ENCODE measurements at regions not wholly inside any gene's neighbourhood (a gene's known extent, or its start where the extent isn't known, plus 50 kb on each side); places are given as distances from the start of the nearest gene placed in this dataset.

DNA sequence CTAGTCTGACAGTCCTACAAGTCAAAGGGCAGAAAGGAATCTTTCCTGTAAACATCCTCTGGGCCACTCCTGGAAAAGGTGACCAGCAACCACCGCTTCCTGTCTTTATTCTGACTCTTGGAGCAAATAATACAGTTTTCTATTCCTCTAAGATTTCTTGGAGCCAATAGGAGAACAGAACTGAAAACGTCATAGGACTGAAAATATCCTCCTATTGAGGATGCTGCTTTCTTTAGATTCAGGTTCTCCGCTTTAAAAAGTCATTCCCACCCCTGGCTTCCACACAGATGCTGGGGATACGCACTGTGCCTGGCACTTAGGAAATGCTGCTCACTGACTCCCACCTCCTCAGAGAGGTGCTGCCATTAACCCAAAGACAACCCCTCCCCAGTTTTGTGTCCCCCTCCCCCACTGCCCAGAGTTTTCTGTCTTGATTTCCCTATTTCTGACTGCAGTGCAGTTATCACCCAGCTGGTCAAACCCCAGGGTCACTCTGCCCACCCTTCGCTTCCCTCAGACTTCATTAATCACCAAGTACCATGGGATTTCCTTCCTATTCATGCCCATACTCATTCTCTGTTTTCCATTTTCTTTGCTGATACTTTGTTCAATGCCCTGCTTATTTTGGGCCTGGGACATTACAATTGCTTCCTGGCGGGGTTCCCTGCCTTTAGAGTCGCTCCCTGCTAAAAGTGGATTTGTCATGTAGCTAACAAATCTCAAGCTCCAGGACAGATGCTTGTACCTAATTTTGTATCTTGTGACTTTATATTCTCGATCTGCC is 82.1 kb upstream of the ARHGAP29 start:
- Histone ChIP-seq H3K4me3 (no peak overlapping the region), H3K4me1 (peaks cover 7% of the 10 kb centered on the region), H3K27ac (no peak overlapping the region), H3K36me3 (no peaks in the 10 kb centered on the region), H3K9me3 (no peaks in the 10 kb centered on the region), H3K27me3 (no peaks in the 10 kb centered on the region)
- WGBS, result 81% methylated on average over 8 of the region's 8 CpGs
- TF ChIP-seq POLR2A (IDR thresholded peaks at IDR 0.05) (no peak), EP300 (IDR thresholded peaks at IDR 0.05) (no peak), POLR2AphosphoS5 (IDR thresholded peaks at IDR 0.05) (no peak)
- TF ChIP-seq, protein P1, sequence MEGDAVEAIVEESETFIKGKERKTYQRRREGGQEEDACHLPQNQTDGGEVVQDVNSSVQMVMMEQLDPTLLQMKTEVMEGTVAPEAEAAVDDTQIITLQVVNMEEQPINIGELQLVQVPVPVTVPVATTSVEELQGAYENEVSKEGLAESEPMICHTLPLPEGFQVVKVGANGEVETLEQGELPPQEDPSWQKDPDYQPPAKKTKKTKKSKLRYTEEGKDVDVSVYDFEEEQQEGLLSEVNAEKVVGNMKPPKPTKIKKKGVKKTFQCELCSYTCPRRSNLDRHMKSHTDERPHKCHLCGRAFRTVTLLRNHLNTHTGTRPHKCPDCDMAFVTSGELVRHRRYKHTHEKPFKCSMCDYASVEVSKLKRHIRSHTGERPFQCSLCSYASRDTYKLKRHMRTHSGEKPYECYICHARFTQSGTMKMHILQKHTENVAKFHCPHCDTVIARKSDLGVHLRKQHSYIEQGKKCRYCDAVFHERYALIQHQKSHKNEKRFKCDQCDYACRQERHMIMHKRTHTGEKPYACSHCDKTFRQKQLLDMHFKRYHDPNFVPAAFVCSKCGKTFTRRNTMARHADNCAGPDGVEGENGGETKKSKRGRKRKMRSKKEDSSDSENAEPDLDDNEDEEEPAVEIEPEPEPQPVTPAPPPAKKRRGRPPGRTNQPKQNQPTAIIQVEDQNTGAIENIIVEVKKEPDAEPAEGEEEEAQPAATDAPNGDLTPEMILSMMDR (IDR thresholded peaks at IDR 0.05), result no peak
- no peak for DNase-seq (ENCODE audit: low spot score in 2 of 2)

DNA sequence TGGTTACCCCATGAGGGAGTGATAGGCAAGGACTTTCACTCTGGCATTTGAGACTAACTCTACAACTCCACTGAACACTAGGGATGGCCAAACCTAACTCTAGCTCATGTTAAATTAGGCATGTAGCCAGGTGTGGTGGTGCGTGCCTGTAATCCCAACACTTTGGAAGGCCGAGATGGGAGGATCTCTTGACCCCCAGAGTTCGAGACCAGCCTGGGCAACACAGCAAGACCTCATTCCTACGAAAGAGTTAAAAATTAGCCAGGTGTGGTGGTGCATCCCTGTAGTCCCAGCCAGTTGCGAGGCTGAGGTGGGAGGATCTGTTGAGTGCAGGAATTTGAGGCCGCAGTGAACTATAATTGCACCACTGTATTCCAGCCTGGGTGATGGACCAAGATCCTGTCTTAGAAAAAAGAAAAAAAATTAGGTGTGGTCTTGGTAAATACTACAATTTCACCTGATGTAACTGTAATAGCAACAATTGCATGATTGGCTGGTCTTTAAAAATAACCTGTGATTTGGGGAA is 81.2 kb upstream of the ARHGAP29 start:
- Histone ChIP-seq H3K27ac (no peak overlapping the region), H3K27me3 (no peaks in the 10 kb centered on the region), H3K4me3 (no peak overlapping the region), H3K9me3 (no peaks in the 10 kb centered on the region), H3K36me3 (no peaks in the 10 kb centered on the region), H3K4me1 (peaks cover 6% of the 10 kb centered on the region)
- 97% methylated on average over 6 of the region's 6 CpGs for WGBS
- DNase-seq (ENCODE audit: low spot score in 2 of 2), result no peak
- TF ChIP-seq, protein P1 (IDR thresholded peaks at IDR 0.05), result no peak
- no peak for TF ChIP-seq POLR2AphosphoS5 (IDR thresholded peaks at IDR 0.05)
- no peak for TF ChIP-seq POLR2A (IDR thresholded peaks at IDR 0.05)
- no peak for TF ChIP-seq EP300 (IDR thresholded peaks at IDR 0.05)

DNA sequence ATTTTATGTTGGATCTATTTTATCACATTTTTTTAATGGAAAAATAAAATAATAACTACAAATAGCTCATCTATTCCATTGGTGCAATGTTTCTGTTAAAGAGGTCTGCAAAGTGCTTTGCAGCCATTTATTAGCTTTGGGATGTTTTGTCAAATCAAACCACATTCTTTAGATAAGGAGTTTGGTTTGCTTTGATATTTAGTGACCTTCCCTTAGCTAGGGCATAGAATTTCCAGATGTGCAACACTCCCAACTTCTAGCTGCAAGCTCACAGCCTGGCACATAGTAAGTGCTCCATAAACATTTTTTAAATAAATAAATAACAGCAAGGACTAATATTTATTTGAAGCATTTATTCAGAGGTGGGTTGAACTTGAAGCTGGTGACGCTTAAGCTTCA is 80.4 kb upstream of the ARHGAP29 start:
- WGBS, result 97% methylated on average over 1 of the region's 1 CpG
- Histone ChIP-seq H3K27ac (no peak overlapping the region), H3K4me3 (no peak overlapping the region), H3K36me3 (no peaks in the 10 kb centered on the region), H3K4me1 (peaks cover 6% of the 10 kb centered on the region), H3K27me3 (no peaks in the 10 kb centered on the region), H3K9me3 (no peaks in the 10 kb centered on the region)
- TF ChIP-seq, protein P1 (IDR thresholded peaks at IDR 0.05), result no peak
- no peak for TF ChIP-seq POLR2A (IDR thresholded peaks at IDR 0.05)
- no peak for TF ChIP-seq POLR2AphosphoS5 (IDR thresholded peaks at IDR 0.05)
- no peak for TF ChIP-seq EP300 (IDR thresholded peaks at IDR 0.05)
- DNase-seq (ENCODE audit: low spot score in 2 of 2), result no peak

DNA sequence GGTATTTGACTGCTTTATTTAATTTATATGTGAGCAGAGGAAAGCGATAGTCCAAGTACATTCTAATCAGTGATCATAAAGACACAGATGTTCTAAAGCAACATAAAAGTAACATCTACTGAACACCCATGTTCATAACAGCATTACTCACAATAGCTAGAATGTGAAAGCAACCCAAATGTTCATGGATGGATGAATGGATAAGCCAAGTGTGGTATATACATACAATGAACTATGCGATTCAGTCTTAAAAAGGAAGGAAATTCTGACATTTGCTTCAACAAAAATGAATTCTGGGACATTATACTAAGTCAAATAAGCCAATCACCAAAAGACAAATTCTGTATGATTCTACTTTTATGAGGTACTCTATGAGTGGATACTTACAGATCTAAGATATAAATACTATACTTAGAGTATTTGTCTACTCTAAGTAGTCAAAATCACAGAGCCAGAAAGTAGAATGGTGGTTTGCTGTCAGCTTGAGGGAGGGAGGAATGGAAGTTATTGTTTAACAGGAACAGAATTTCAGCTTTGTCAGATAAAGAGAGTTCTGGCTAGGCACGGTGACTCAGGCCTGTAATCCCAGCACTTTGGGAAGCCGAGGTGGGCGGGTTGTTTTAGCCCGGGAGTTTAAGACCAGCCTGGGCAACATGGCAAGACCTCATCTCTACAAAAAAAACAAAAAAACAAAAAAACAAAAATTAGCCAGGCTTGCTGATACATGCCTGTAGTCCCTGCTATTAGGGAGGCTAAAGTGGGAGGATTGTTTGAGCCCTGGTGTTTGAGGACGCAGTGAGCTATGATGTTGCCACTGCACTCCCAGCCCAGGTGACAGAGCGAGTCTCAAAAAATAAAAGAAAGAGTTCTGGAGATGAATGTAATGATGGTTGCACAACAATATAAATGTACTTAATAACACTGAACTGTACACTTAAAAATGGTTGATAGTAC is 79.7 kb upstream of the ARHGAP29 start:
- TF ChIP-seq, protein P1 (IDR thresholded peaks at IDR 0.05), result no peak
- TF ChIP-seq EP300 (IDR thresholded peaks at IDR 0.05), result no peak
- no peak for TF ChIP-seq POLR2A (IDR thresholded peaks at IDR 0.05)
- no peak for TF ChIP-seq POLR2AphosphoS5 (IDR thresholded peaks at IDR 0.05)
- Histone ChIP-seq H3K27me3 (no peaks in the 10 kb centered on the region), H3K36me3 (no peaks in the 10 kb centered on the region), H3K27ac (no peak overlapping the region), H3K9me3 (no peaks in the 10 kb centered on the region), H3K4me3 (no peak overlapping the region), H3K4me1 (no peaks in the 10 kb centered on the region)
- DNase-seq (ENCODE audit: low spot score in 2 of 2), result no peak
- WGBS, result 88% methylated on average over 8 of the region's 8 CpGs

DNA sequence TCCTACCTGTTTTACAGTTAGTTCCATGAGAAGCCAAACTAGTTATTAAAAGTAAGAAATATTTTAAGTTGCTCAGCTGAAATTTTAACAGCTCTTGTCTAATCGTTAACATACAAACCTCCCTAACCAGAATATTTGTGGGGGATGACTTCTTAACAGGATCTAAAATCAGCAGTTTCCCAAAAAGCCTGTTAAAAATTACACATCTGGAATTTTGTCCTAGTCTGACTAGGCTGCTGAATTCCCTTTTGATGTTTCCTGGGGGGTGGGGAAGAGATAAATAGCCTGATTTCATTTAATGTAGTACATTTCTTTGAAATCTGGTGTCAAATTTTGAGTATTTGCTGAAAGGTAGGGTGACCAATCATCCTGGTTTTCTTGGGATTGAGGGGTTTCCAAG is 78.8 kb upstream of the ARHGAP29 start:
- DNase-seq (ENCODE audit: low spot score in 2 of 2), result no peak
- Histone ChIP-seq H3K27ac (no peak overlapping the region), H3K36me3 (no peaks in the 10 kb centered on the region), H3K4me3 (no peak overlapping the region), H3K4me1 (no peaks in the 10 kb centered on the region), H3K9me3 (no peaks in the 10 kb centered on the region), H3K27me3 (no peaks in the 10 kb centered on the region)
- 66% methylated on average over 1 of the region's 1 CpG for WGBS
- TF ChIP-seq POLR2A (IDR thresholded peaks at IDR 0.05) (no peak), EP300 (IDR thresholded peaks at IDR 0.05) (no peak), POLR2AphosphoS5 (IDR thresholded peaks at IDR 0.05) (no peak)
- TF ChIP-seq, protein P1 (IDR thresholded peaks at IDR 0.05), result no peak

Measured in suprapubic skin (tissue), 4 donors.